ENCODE measurements at regions not wholly inside any gene's neighbourhood (a gene's known extent, or its start where the extent isn't known, plus 50 kb on each side); places are given as distances from the start of the nearest gene placed in this dataset.
"Not testable (repeated sequence)": the region's sequence is repeated elsewhere in the genome, so short reads cannot be mapped to it uniquely, and the experiment has no call there.

DNA sequence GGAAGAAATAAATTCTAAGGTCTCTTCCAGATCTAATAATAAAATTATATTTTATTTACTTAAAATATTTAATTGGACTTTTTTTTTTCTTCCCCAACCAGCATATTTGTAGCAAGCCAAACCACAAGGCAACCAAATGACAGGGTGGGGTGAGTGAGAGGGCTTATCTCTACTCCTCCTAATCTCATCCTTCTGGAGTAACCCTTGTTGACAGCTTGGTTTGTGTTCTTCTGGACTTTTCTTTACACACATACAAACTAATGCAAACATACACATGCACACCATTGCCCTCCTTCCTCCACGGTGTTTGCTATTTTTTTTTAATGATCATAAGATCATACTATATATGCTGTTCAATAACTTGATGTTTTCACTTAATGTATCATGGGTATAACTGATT lies 383.1 kb downstream of the DLEU7 start:
- DNase-seq (no peak), ATAC-seq (no peak)
- intact Hi-C loops (cut with DNase I, micrococcal nuclease), result no loop called here

DNA sequence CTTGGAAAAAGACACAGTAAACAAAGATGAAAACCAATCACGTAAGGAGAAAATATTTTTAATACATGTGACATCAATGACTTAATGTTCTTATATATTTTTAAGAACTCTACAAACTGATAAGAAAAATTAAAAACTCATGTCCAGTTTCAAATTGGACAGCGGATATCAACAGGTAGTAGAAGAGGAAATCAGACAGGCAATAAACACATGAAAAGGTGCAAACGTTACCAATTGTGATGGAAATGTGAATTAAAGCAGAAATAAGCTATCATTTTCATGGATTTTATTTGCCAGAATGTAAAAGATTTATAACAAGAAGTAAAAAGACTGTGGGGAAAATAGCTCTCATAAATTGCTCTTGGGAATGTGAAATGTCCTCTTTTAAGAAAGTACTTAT lies 382.3 kb downstream of the DLEU7 start:
- DNase-seq, result no peak
- intact Hi-C loops (cut with DNase I, micrococcal nuclease), result no loop called here

DNA sequence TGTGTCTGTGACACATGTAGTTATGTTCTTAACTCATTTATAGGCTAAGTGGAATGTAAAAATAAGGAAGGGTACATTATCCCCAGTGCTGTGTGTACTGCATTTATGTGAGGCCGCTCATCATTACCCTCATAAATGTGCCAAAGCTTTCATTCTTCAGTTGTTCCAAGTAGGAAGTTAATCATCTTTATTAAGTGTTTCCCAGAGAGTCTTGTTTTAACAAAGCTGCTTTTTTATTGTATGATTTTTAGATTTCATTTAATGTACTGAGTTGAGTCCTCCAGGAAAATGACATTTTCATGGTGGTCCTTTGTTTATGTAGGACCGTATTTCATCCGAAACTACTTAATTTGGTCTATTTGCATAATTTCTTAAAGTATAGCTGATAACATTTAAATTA lies 379.8 kb downstream of the DLEU7 start:
- intact Hi-C loops (cut with DNase I, micrococcal nuclease), result no loop called here
- DNase-seq (no peak), ATAC-seq (no peak)

More for the DNA sequence above, 382.3 kb downstream of the DLEU7 start:
- ATAC-seq, result no peak

DNA sequence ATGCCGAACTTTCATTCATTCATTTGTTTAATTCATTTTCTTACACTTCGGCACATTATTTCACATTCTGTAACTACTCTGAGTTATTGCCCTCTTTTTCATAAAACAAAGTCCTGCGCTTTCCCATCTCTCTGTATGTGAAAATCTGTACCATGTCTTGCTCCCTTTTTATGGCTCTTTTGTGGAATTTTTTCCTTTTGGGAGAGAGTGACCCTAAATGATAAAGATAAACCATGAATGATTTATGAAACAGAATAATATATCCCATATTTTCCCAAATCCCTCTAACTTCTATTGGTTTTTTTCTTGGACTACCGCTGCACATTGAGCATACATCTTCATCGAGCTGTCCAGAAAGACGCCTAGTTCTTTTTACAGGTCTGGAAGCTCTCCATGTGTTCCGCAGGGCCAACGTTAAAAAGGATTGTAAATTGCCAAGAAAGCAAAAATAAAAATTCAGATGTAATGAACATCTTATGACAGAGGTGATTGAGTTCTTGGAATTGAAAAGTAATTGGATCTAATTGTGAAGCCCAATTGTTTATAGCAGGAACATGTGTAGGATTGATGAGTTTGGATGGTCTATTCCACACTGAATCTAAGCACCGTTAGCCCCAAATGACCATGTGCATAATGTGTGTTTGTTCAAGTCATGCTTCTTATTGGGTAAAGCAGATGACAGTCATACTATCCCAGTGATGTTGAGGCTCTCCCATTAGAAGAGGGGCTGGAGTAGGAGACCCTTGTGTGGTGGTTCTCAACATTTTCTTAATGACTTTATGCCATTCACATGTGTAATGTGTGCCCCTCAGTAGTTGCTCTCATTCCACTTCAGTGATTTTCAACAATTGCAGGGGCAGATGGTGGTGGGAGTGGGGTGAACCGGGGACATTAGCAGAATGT lies 378.9 kb downstream of the DLEU7 start:
- ATAC-seq (no peak), DNase-seq (no peak)
- intact Hi-C loops (cut with DNase I, micrococcal nuclease), result no loop called here

DNA sequence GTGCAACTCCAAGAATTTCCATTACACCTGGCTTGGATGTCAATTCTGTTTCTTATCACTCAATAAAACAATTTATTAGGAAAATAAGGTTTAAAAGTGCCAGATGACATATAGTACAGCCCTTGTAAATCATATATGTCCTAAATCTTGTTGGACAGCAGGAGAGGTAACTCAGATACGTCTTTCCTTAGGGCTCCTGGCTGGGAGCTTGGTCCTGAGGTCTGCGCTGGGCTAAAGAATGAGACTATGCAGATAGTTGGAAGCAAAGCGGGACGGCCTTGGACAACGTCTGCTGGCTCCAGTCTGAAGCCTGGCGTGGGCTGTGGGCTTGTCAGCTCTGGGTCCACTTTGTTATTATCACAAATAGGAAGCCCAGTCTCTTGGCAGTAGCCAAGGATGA lies 377.0 kb downstream of the DLEU7 start:
- no peak for DNase-seq
- ATAC-seq, result no peak
- intact Hi-C loops (cut with DNase I, micrococcal nuclease), result no loop called here

DNA sequence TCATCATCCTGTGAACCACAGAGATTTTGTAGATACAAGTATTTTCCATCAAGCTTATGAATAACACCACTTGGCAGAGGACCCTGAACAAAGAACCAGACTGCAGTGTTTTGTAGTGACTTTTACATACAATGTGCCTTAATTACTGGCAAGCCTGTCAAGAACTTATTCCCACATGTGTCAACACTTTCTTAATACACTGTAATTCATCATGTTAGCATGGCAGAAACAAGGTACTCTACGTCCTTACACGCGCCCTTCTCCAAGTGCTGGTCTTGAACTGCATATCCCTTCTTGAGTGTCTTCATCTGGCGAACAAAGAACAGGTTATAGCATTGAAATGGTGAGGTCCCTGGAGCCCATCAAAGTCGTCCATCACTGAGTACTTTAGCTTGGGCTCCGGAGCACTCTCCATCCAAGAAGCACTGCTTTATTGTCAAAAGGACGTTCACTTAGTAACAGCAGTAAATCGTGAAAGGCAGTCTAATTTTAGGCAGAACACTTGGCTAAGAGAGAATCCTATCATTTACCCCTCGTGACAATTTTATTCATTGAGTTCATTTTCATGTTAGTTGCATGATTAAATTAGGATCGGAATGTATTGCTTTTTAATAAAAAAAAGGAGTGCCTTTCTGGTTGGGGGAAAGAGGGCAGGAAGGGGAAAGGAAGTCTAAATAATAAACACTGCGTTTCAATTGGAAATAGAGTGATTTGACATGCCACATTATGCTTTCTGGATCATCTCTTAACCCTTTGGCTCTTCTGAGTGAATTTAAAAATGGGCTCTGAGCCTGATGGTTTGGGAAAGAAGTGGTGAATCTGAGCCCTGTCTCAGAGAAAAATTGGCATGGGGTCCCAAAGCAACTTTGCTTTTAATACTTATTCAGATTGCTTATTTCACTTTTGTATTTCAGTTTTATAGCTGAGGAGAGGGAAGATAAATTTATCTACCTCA lies 376.1 kb downstream of the DLEU7 start:
- ATAC-seq (no peak), DNase-seq (no peak)
- intact Hi-C loops (cut with DNase I, micrococcal nuclease), result no loop called here

DNA sequence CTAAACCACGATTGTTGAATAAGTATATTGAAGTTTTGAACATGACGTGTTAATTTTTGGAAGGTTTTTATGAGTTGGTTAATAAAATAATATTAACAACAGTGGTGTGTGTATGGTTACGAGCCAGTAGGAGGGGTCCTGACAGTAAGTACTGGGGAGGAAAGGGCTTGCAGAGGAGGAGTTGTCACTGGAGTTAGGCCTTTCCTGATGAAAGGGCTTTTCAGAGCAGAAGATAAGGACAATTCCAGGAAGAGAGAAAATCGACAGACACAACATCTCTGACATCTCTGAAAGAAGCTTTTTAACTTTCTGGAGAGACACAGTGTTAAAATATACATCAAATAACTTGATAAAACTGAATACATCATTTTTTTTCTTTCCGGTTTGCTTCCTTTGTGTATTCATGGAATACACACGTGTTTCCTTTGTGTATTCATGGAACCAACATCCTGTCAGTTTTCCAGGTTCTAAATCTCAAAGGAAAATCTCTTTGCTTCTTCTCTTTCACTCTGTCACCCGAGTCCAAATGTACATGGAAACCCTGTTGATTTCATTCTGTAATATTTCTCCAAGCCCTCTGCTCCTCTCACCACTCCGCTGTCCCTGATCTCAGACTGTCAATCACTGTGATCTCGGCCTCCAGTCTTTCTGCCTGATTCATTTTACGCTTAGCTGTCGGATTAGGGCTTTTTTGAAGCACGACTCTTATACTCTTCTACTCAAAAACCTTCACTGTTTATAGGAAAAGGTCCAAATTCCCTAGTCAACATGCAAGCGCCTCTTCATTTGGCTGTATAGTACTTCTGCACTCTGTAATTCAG lies 374.4 kb downstream of the DLEU7 start:
- intact Hi-C loops (cut with DNase I, micrococcal nuclease), result no loop called here
- DNase-seq (no peak), ATAC-seq (no peak)

DNA sequence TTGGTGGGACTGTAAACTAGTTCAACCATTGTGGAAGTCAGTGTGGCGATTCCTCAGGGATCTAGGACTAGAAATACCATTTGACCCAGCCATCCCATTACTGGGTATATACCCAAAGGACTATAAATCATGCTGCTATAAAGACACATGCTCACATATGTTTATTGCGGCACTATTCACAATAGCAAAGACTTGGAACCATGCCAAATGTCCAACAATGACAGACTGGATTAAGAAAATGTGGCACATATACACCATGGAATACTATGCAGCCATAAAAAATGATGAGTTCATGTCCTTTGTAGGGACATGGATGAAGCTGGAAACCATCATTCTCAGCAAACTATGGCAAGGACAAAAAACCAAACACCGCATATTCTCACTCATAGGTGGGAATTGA lies 370.4 kb downstream of the DLEU7 start:
- intact Hi-C loops (cut with DNase I, micrococcal nuclease); ATAC-seq; DNase-seq: not testable (repeated sequence)

DNA sequence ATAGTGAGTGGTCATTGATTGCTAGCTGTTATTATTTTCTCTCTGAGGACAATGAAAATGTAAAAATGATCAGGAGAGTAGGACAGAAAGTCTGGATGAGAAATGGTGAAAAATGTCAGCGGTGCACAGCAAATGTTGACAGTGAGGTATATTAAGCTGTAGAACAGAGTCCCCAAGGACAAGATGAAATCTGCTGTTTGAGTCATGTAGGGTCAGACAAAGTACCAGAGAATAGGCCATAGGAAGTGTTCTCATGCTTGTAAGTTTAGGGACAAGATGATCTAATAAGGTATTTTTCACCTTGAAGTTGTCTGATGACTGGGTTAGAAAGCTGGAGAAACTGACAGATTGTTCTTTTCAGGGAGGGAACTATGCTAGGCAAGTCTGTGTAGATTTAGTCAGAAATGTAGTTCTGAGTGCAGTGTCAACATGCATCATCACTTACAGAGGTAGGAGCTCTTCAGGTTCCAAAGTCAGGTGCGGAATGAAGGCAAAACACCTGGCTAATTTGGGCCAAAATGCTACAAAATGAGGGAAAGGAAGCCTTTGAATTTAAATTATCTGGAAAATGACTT lies 369.3 kb downstream of the DLEU7 start:
- no peak for ATAC-seq
- DNase-seq, result no peak
- intact Hi-C loops (cut with DNase I, micrococcal nuclease), result no loop called here

DNA sequence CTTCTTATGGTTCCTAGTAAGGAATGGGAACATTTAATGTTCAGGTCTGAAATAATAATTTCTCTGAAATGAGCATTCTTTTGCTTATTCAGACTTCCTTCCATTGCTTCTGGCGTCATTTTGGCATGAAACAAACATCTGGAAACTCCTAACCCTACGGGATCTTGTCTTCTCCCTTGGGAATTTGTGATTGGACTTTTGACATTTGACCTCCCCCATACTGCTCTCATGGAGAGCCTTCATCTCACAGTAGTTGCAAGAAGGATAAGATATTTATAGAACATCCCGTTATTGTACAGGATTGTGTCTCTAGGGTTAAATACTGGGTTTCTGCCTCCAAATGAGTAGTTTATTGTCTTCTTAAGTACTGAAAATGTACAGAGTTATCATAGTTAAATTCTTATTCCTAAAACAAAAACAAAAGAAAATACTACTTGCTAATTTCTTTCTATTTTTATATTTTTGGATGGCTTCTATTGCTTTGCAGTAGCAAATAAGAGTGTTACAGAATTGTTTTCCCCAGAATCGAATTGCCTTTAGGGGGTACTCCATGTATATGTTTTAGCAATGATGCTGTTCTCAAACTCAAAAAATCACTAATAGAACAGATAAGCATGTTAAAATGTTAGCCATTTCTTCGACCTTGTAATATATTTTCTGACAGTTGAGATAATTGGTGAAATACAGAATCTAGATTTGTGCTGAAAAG lies 366.8 kb downstream of the DLEU7 start:
- no peak for DNase-seq
- no peak for ATAC-seq
- intact Hi-C loops (cut with DNase I, micrococcal nuclease), result no loop called here

DNA sequence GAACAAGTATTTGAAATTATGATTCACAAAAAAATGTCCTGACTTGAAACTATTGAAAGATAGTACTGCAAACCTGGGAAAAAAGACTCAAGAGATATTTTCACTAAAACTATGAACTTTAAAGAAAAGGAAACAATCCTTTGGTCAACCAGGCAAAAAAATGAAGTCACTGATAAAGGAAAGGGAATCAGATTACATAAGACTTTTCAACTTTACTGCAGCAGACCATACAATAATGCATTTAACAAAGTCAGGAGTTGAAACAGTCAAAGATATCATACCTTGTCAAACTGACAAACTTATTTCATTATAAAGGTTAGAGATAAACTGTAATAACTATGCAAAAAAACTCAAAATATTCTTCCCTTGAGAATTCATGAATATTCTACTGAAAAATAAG lies 361.6 kb downstream of the DLEU7 start:
- intact Hi-C loops (cut with DNase I, micrococcal nuclease), result no loop called here
- no peak for ATAC-seq
- DNase-seq, result no peak

DNA sequence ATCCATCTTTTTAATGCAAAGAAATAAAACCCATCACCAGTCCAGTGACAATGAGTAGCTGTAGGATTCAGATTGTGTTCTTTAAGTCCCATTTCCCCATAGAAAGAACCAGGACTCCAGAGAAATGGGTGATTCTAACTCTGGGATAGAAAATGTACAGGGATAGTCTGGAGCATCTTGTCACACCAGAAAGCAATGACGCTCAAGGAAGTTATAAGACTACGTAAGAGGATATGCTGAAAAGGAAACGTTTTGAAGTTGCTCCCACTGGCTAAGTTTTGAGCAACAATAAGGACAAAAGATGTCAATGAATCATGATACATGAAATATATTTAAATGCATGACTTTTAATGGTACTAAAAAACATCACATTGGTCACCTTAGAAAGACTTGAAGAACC lies 360.1 kb downstream of the DLEU7 start:
- DNase-seq (no peak), ATAC-seq (no peak)
- intact Hi-C loops (cut with DNase I, micrococcal nuclease), result no loop called here

DNA sequence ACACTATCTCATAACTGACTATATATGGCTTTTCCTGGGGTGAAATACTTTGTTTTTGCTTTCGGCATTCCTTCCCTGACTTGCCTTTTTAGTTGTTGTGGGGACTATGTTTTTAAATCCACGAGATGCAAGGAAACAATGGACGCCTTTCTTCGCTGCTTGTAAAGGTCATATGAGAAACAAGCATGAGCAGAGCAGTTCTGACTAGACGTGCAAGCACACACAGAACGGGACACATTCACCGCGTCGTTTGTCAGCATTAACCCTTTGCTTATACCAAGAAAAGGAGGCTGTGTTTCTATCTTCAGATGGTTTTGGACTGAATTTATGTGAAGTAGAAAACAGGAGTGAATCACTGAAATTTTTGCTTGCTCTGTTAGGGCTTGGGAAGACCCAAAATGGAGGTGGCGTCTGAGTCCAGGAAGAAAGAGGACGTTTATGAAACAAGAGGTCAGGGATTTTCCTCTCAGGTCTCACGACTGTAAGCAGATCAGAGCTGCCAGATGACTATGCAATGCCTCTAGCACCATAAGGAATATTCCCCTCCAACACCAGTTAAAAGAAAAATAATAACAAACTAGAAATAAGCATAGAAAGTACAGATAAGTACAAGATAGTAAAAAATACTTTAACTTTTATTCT lies 358.9 kb downstream of the DLEU7 start:
- no peak for DNase-seq
- no peak for ATAC-seq
- intact Hi-C loops (cut with DNase I, micrococcal nuclease), result no loop called here

DNA sequence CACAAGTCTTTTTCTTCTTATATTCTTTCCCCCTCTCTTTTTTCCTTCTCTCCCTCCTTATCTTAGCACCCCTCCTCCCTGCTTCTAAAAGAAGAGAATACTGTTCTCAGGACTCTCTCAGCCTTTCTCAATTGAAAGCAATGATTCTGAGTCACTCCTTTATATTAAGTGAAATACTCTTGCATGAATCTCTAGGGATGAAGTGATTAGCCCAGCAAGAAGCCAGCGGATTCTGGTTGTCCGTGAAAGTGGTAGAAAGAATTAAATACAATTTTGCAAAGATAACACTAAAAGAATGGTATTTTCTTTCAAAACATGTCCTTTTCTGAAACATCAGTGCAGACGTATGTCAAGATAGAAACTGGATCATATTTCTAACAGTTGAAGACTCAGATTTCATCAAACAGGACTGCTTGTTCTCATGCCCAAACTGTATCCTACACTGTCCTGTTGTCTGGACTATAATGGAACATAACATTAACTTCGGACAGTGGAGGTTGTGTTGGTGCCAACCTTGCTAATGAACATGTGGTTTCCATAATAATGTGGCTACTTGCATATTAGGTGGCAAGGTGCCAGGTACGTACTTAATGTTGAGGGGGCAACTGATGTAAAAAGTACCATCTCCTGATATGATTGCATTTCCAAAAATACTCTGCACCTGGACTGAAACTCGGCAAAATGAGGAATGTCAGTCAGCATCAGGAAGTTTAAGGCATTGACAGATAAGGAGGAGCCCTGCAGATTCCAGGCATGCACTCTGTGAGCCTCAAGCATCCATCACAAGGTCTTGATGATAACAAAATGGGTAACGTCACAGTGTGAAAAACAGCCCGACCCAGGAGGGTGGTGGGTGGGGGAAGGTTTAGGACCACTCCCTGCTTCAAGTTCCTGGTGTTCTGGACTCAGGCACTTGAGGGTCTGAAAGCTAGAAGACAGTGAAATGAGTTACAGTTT lies 357.2 kb downstream of the DLEU7 start:
- intact Hi-C loops (cut with DNase I, micrococcal nuclease), result no loop called here
- no peak for ATAC-seq
- DNase-seq, result no peak

DNA sequence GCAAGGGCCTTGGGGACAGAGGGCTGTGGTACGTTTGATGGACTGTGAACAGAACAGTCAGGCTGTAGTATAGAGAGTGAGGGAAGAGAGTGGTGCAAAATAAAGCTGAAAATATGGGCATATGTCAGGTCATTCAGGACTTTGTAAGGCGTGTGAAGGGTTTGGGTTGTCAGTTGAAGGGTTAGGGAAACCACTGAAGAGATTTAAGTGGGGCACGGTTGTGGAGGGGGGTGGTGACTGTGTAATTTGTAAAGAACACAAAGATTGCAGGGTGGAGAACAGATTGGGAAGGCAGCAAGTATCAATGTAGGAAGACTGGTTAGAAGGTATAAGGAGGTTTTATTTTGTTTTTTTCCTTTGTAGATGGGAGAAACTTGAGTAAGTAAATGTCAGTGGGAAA lies 349.8 kb downstream of the DLEU7 start:
- intact Hi-C loops (cut with DNase I, micrococcal nuclease), result no loop called here
- ATAC-seq (no peak), DNase-seq (no peak)

DNA sequence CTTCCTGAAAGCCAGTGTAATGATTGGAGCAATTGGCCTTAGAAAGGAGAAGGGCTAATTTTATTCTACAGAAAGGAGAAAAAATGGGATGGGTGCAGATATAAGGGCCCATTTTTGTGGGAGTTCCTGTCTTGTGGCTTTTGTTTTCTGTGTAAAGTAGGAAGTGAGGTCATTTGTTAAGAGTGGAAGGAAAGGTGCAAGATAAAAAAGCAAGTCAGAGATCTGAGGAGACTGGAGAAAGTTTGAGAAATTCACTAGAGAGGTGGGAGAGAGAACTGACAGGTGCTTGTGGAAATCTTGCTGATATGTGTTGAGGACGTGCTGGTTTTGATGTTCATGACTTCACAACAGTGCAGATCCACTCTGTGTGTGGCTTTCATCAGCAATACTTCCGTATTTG lies 349.4 kb downstream of the DLEU7 start:
- DNase-seq (no peak), ATAC-seq (no peak)
- intact Hi-C loops (cut with DNase I, micrococcal nuclease), result no loop called here

DNA sequence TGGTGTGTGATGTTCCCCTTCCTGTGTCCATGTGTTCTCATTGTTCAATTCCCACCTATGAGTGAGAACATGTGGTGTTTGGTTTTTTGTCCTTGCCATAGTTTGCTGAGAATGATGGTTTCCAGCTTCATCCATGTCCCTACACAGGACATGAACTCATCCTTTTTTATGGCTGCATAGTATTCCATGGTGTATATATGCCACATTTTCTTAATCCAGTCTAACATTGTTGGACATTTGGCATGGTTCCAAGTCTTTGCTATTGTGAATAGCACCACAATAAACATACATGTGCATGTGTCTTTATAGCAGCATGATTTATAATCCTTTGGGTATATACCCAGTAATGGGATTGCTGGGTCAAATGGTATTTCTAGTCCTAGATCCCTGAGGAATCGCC lies 340.3 kb downstream of the DLEU7 start:
- DNase-seq; ATAC-seq; intact Hi-C loops (cut with DNase I, micrococcal nuclease): not testable (repeated sequence)

Measured in left colon (tissue), 2 donors.